AG09319 (cell line): ENCODE measurements at regions not wholly inside any gene's neighbourhood (a gene's known extent, or its start where the extent isn't known, plus 50 kb on each side); places are given as distances from the start of the nearest gene placed in this dataset.

Source experiments
- DNase-seq: peaks from one replicate; pipeline ENCODE4 v3.0.0-alpha.2; 2010; ENCODE audit warnings: low read depth; ENCODE audit errors: extremely low read depth
- CTCF ChIP-seq: IDR thresholded peaks from 2 replicates; pipeline ENCODE4 v1.5.1; 2011; ENCODE audit warnings: low read depth, mild to moderate bottlenecking, inconsistent platforms, low read length, moderate library complexity

- TF ChIP-seq CTCF, result no peak
- no peak for DNase-seq
These were observed 176.8 kb downstream of the BMP2 start for GRCh38 chr20:6944292-6944691.

- no peak for DNase-seq
These were observed 186.1 kb downstream of the BMP2 start for GRCh38 chr20:6953611-6954010.

GRCh38 chr20:6954219-6954618 lies 186.7 kb downstream of the BMP2 start:
- TF ChIP-seq CTCF, result no peak
- no peak for DNase-seq

More at GRCh38 chr20:6953611-6954010, 186.1 kb downstream of the BMP2 start:
- no peak for TF ChIP-seq CTCF

GRCh38 chr20:6956056-6956455 lies 188.6 kb downstream of the BMP2 start:
- no peak for DNase-seq
- TF ChIP-seq CTCF, result no peak

- DNase-seq, result no peak
- no peak for TF ChIP-seq CTCF
These were observed 189.1 kb downstream of the BMP2 start for GRCh38 chr20:6956574-6956973.

GRCh38 chr20:6959900-6960312 lies 192.4 kb downstream of the BMP2 start:
- TF ChIP-seq CTCF, result no peak
- no peak for DNase-seq

- no peak for TF ChIP-seq CTCF
- no peak for DNase-seq
These were observed 199.2 kb downstream of the BMP2 start for GRCh38 chr20:6966721-6967120.
